ENCODE measurements at regions not wholly inside any gene's neighbourhood (a gene's known extent, or its start where the extent isn't known, plus 50 kb on each side); places are given as distances from the start of the nearest gene placed in this dataset.

DNA sequence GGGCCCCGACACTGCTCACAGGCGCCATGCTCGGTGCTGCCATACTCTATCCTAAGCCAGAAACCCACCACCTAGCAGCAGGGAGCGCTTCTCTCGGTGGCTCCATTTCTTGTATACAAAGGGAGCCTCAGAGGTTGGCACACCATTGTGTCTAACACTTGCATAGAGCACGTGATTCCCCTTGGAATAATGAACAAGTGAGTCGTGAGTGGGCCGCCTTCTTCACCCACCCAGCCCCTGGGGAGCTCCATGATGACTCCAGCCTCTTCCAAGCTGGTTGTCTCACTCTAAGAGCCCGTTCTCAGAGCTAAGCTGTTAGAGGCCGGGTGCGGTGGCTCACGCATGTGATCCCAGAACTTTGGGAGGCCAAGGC lies 82.3 kb upstream of the ZNF469 start:
- TF ChIP-seq, protein P1, sequence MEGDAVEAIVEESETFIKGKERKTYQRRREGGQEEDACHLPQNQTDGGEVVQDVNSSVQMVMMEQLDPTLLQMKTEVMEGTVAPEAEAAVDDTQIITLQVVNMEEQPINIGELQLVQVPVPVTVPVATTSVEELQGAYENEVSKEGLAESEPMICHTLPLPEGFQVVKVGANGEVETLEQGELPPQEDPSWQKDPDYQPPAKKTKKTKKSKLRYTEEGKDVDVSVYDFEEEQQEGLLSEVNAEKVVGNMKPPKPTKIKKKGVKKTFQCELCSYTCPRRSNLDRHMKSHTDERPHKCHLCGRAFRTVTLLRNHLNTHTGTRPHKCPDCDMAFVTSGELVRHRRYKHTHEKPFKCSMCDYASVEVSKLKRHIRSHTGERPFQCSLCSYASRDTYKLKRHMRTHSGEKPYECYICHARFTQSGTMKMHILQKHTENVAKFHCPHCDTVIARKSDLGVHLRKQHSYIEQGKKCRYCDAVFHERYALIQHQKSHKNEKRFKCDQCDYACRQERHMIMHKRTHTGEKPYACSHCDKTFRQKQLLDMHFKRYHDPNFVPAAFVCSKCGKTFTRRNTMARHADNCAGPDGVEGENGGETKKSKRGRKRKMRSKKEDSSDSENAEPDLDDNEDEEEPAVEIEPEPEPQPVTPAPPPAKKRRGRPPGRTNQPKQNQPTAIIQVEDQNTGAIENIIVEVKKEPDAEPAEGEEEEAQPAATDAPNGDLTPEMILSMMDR (IDR thresholded peaks at IDR 0.05; ENCODE audit: low read length): no peak
- TF ChIP-seq EZH2 (IDR thresholded peaks at IDR 0.05; ENCODE audit: borderline replicate concordance, low read length): no peak

Data from OCI-LY1 (cell line).